MM.1S (cell line): ENCODE measurements at regions not wholly inside any gene's neighbourhood (a gene's known extent, or its start where the extent isn't known, plus 50 kb on each side); places are given as distances from the start of the nearest gene placed in this dataset.

Experiments used
- DNase-seq: peaks from one replicate; pipeline ENCODE4 v3.0.0-alpha.2; 2015
- H2AFZ ChIP-seq: fragments of 300-600 bp; sonication (generic); 2 replicates; pipeline ENCODE4 v1.6.0; 2016; ENCODE audit warnings: antibody characterized with exemption, low read length
- H3F3A ChIP-seq: fragments of 300-600 bp; sonication (generic); 2 replicates; pipeline ENCODE4 v1.6.1; 2016; ENCODE audit warnings: mild to moderate bottlenecking, antibody characterized with exemption, low read length, moderate library complexity, mixed read lengths; ENCODE audit not compliant: insufficient read depth
- H3K27ac ChIP-seq: fragments of 300-600 bp; sonication (generic); 2 replicates; pipeline ENCODE4 v1.5.1; 2016; ENCODE audit warnings: mild to moderate bottlenecking, low read length
- H3K27me3 ChIP-seq: fragments of 300-600 bp; sonication (generic); replicated peaks from 2 replicates; pipeline ENCODE4 v1.6.0; 2016; ENCODE audit warnings: low read length; ENCODE audit not compliant: insufficient read depth
- H3K36me3 ChIP-seq: fragments of 300-600 bp; sonication (generic); replicated peaks from 2 replicates; pipeline ENCODE4 v1.6.1; 2016; ENCODE audit warnings: mild to moderate bottlenecking, low read length, mixed read lengths; ENCODE audit not compliant: insufficient read depth
- H3K4me1 ChIP-seq: fragments of 300-600 bp; sonication (generic); 2 replicates; pipeline ENCODE4 v1.6.1; 2016; ENCODE audit warnings: low read length, mixed read lengths
- H3K4me2 ChIP-seq: fragments of 300-600 bp; sonication (generic); 2 replicates; pipeline ENCODE4 v1.6.0; 2016; ENCODE audit warnings: low read depth, low read length
- H3K4me3 ChIP-seq: fragments of 300-600 bp; sonication (generic); 2 replicates; pipeline ENCODE4 v1.5.1; 2016; ENCODE audit warnings: low read length, mixed read lengths
- H3K79me2 ChIP-seq: fragments of 300-600 bp; sonication (generic); 2 replicates; pipeline ENCODE4 v1.6.1; 2016; ENCODE audit warnings: mixed run types, low read length, mixed read lengths
- H3K9ac ChIP-seq: fragments of 300-600 bp; sonication (generic); 2 replicates; pipeline ENCODE4 v1.6.1; 2016; ENCODE audit warnings: low read length, mixed read lengths
- H3K9me2 ChIP-seq: fragments of 300-600 bp; sonication (generic); replicated peaks from 2 replicates; pipeline ENCODE4 v1.6.1; 2016; ENCODE audit warnings: mild to moderate bottlenecking, low read length, mixed read lengths; ENCODE audit not compliant: insufficient read depth
- H3K9me3 ChIP-seq: fragments of 300-600 bp; sonication (generic); replicated peaks from 2 replicates; pipeline ENCODE4 v1.6.1; 2016; ENCODE audit warnings: mild to moderate bottlenecking, low read length, mixed read lengths; ENCODE audit not compliant: insufficient read depth
- H4K20me1 ChIP-seq: fragments of 300-600 bp; sonication (generic); 2 replicates; pipeline ENCODE4 v1.6.1; 2016; ENCODE audit warnings: mild to moderate bottlenecking, low read length, moderate library complexity, mixed read lengths; ENCODE audit not compliant: insufficient read depth
- EZH2 ChIP-seq: fragments of 300-600 bp; sonication (generic); optimal IDR thresholded peaks from 2 replicates; pipeline ENCODE3; 2017; ENCODE audit warnings: low read depth, mild to moderate bottlenecking, antibody characterized with exemption, low read length, mixed read lengths
- EZH2phosphoT487 ChIP-seq: fragments of 300-600 bp; sonication (generic); IDR thresholded peaks from 2 replicates; pipeline ENCODE4 v1.6.1; 2018; ENCODE audit warnings: antibody characterized with exemption, low read length
- TF ChIP-seq, protein P1 (sequence below): fragments of 300-600 bp; sonication (generic); IDR thresholded peaks from 2 replicates; pipeline ENCODE4 v1.5.1; 2016; ENCODE audit warnings: antibody characterized with exemption, low read length, mixed read lengths

DNA sequence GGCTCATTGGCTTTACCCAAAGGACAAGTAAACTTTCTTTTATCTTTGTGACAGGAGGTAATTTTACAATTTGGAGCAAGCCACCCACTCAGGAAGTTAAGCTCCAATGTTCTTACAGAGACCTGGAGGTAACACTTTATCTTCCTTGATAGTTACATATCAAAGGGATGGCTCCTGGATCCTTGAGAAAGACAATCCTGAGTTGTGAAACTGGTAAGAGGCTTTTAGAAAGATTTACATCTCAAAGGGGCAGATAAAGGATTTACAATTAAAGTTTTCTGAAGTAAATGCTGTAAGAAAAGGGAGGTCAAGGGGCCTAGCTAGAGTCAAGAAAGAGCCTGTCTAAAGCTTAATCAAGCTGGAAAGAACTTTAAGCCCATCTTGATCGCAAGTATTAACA lies 124.4 kb upstream of the ZNF804B start:
- Histone ChIP-seq H3K9me2 (no peaks in the 10 kb centered on the region), H3K36me3 (no peaks in the 10 kb centered on the region), H3F3A (no peaks in the 10 kb centered on the region), H3K4me1 (no peaks in the 10 kb centered on the region), H3K27me3 (no peaks in the 10 kb centered on the region), H3K4me2 (no peak overlapping the region), H4K20me1 (no peaks in the 10 kb centered on the region), H3K79me2 (no peaks in the 10 kb centered on the region), H3K4me3 (no peak overlapping the region), H3K27ac (no peak overlapping the region), H2AFZ (no peak overlapping the region), H3K9ac (no peak overlapping the region), H3K9me3 (no peaks in the 10 kb centered on the region)
- DNase-seq: no peak
- TF ChIP-seq EZH2 (no peak), EZH2phosphoT487 (no peak)
- TF ChIP-seq, protein P1, sequence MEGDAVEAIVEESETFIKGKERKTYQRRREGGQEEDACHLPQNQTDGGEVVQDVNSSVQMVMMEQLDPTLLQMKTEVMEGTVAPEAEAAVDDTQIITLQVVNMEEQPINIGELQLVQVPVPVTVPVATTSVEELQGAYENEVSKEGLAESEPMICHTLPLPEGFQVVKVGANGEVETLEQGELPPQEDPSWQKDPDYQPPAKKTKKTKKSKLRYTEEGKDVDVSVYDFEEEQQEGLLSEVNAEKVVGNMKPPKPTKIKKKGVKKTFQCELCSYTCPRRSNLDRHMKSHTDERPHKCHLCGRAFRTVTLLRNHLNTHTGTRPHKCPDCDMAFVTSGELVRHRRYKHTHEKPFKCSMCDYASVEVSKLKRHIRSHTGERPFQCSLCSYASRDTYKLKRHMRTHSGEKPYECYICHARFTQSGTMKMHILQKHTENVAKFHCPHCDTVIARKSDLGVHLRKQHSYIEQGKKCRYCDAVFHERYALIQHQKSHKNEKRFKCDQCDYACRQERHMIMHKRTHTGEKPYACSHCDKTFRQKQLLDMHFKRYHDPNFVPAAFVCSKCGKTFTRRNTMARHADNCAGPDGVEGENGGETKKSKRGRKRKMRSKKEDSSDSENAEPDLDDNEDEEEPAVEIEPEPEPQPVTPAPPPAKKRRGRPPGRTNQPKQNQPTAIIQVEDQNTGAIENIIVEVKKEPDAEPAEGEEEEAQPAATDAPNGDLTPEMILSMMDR: no peak

DNA sequence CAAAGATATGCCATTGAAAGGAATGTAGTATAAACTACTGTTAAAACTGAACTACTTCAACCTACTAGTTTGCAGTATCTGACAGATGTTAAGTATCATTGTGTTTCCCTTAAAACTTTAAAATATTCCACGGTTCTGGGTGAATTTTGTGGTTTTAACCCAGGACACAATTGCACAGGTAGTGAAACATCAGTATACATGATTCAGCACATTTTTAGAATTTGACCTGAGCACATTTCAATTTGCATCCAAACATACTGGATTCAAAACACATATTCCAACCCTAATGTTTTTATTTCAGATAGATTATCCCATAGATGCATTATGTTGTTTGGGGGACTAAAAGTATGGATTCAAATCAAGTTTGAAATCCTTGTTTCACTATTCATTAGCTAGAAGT lies 129.9 kb upstream of the ZNF804B start:
- no peaks in the 10 kb centered on the region for H3F3A ChIP-seq
- H3K79me2 ChIP-seq: no peaks in the 10 kb centered on the region
- H3K4me1 ChIP-seq: no peaks in the 10 kb centered on the region
- no peak overlapping the region for H3K4me3 ChIP-seq
- H3K9me2 ChIP-seq: no peaks in the 10 kb centered on the region
- no peaks in the 10 kb centered on the region for H3K36me3 ChIP-seq
- no peak overlapping the region for H3K9ac ChIP-seq
- H3K9me3 ChIP-seq: no peaks in the 10 kb centered on the region
- H2AFZ ChIP-seq: no peak overlapping the region
- no peak overlapping the region for H3K4me2 ChIP-seq
- DNase-seq: no peak
- H3K27ac ChIP-seq: no peak overlapping the region
- TF ChIP-seq EZH2 (no peak), EZH2phosphoT487 (no peak)
- TF ChIP-seq, protein P1: no peak
- no peaks in the 10 kb centered on the region for H4K20me1 ChIP-seq
- no peaks in the 10 kb centered on the region for H3K27me3 ChIP-seq

DNA sequence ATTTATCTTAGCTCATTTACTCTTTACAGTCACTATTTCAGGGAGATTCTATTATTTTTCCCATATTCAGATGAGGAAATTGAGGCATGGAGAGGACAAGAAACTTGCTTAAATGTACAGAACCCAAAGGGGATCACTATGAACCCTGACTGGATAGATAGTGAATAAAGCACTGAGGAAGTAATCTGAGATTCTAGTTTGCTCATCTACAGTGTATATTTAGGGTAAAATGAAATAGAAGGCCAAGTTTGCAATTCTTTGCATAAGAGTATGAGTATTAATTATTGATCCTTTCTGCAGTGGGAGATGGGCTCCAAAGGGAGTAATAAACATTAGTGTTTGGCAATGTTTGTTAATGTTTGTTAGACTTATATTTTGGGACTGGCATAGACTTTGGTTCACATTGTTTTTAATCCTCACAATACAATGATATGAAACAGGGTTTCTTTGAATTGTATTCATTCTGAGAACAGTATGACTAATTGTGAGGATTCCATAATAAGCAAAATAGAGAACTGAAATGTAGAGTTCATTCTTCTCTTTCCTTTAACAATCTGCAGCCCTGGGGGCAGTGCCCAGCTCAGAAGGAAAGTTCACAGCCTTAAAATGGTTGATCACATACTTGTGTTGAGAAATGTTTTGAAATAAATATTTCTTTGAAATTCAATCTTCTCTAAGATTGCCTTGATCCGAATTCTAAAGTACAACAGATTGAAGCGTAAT lies 131.0 kb upstream of the ZNF804B start:
- no peak for DNase-seq
- Histone ChIP-seq H4K20me1 (no peaks in the 10 kb centered on the region), H3K4me2 (no peak overlapping the region), H3K27ac (no peak overlapping the region), H3F3A (no peaks in the 10 kb centered on the region), H3K9me2 (no peaks in the 10 kb centered on the region), H3K27me3 (no peaks in the 10 kb centered on the region), H3K9ac (no peak overlapping the region), H3K4me1 (no peaks in the 10 kb centered on the region), H3K79me2 (no peaks in the 10 kb centered on the region), H3K4me3 (no peak overlapping the region), H3K9me3 (no peaks in the 10 kb centered on the region), H2AFZ (no peak overlapping the region), H3K36me3 (no peaks in the 10 kb centered on the region)
- TF ChIP-seq, protein P1: no peak
- TF ChIP-seq EZH2 (no peak), EZH2phosphoT487 (no peak)
